ENCODE measurements at regions not wholly inside any gene's neighbourhood (a gene's known extent, or its start where the extent isn't known, plus 50 kb on each side); places are given as distances from the start of the nearest gene placed in this dataset.
"Not testable (repeated sequence)": the region's sequence is repeated elsewhere in the genome, so short reads cannot be mapped to it uniquely, and the experiment has no call there.

- Histone ChIP-seq H3K4me1 (replicated peaks) (no peaks in the 10 kb centered on the region), H3K9me3 (no peaks in the 10 kb centered on the region), H3K27me3 (replicated peaks; ENCODE audit: insufficient read depth) (no peaks in the 10 kb centered on the region), H3K4me3 (no peak overlapping the region), H3K36me3 (no peaks in the 10 kb centered on the region), H3K27ac (no peak overlapping the region)
- DNase-seq (ENCODE audit: low spot score), result no peak
- intact Hi-C loops (cut with DNase I), result no loop called here
- TF ChIP-seq POLR2AphosphoS5 (IDR thresholded peaks at IDR 0.05) (no peak), POLR2A (IDR thresholded peaks at IDR 0.05) (no peak), CTCF (IDR thresholded peaks at IDR 0.05) (no peak)
These were observed 344.2 kb upstream of the KIAA1217 start for GRCh38 chr10:23864631-23865147.

DNA sequence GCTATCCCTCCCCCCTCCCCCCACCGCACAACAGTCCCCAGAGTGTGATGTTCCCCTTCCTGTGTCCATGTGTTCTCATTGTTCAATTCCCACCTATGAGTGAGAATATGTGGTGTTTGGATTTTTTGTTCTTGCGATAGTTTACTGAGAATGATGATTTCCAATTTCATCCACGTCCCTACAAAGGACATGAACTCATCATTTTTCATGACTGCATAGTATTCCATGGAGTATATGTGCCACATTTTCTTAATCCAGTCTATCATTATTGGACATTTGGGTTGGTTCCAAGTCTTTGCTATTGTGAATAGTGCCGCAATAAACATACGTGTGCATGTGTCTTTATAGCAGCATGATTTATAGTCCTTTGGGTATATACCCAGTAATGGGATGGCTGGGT lies 342.0 kb upstream of the KIAA1217 start:
- H3K4me1 ChIP-seq (replicated peaks); H3K4me3 ChIP-seq; DNase-seq (ENCODE audit: low spot score); intact Hi-C loops (cut with DNase I); H3K36me3 ChIP-seq; H3K27ac ChIP-seq; H3K9me3 ChIP-seq; H3K27me3 ChIP-seq (replicated peaks; ENCODE audit: insufficient read depth): not testable (repeated sequence)
- WGBS, result 96% methylated on average over 5 of the region's 5 CpGs

GRCh38 chr10:23868121-23868520 lies 340.8 kb upstream of the KIAA1217 start:
- TF ChIP-seq POLR2AphosphoS5 (IDR thresholded peaks at IDR 0.05), result no peak
- no peak for TF ChIP-seq POLR2A (IDR thresholded peaks at IDR 0.05)
- TF ChIP-seq CTCF (IDR thresholded peaks at IDR 0.05), result no peak
- no peak overlapping the region for H3K4me3 ChIP-seq
- H3K27ac ChIP-seq, result no peak overlapping the region
- no peak for DNase-seq (ENCODE audit: low spot score)
- H3K36me3 ChIP-seq, result no peaks in the 10 kb centered on the region
- no peaks in the 10 kb centered on the region for H3K4me1 ChIP-seq (replicated peaks)
- no peaks in the 10 kb centered on the region for H3K27me3 ChIP-seq (replicated peaks; ENCODE audit: insufficient read depth)
- intact Hi-C loops (cut with DNase I), result no loop called here
- no peaks in the 10 kb centered on the region for H3K9me3 ChIP-seq
- WGBS, result 79% methylated on average over 2 of the region's 2 CpGs

- intact Hi-C loops (cut with DNase I), result no loop called here
- 42% methylated on average over 7 of the region's 7 CpGs for WGBS
- Histone ChIP-seq H3K4me1 (replicated peaks) (no peaks in the 10 kb centered on the region), H3K36me3 (no peaks in the 10 kb centered on the region), H3K4me3 (no peak overlapping the region), H3K27ac (peak overlapping the region in 1 of 2 donors; percentile 49), H3K9me3 (no peaks in the 10 kb centered on the region), H3K27me3 (replicated peaks; ENCODE audit: insufficient read depth) (no peaks in the 10 kb centered on the region)
- DNase-seq (ENCODE audit: low spot score), result peak; percentile 68
- TF ChIP-seq CTCF (IDR thresholded peaks at IDR 0.05) (no peak), POLR2AphosphoS5 (IDR thresholded peaks at IDR 0.05) (peak; percentile 75)
These were observed 339.4 kb upstream of the KIAA1217 start for GRCh38 chr10:23869548-23869947.

GRCh38 chr10:23869996-23870395 lies 338.9 kb upstream of the KIAA1217 start:
- no peaks in the 10 kb centered on the region for H3K27me3 ChIP-seq (replicated peaks; ENCODE audit: insufficient read depth)
- WGBS, result 49% methylated on average over 3 of the region's 3 CpGs
- no peak for TF ChIP-seq POLR2AphosphoS5 (IDR thresholded peaks at IDR 0.05)
- no peak for TF ChIP-seq CTCF (IDR thresholded peaks at IDR 0.05)
- TF ChIP-seq POLR2A (IDR thresholded peaks at IDR 0.05), result no peak
- H3K4me1 ChIP-seq (replicated peaks), result no peaks in the 10 kb centered on the region
- H3K9me3 ChIP-seq, result no peaks in the 10 kb centered on the region
- DNase-seq (ENCODE audit: low spot score), result no peak
- no peaks in the 10 kb centered on the region for H3K36me3 ChIP-seq
- peak overlapping the region; percentile 3 to 20 for H3K27ac ChIP-seq
- intact Hi-C loops (cut with DNase I), result no loop called here
- H3K4me3 ChIP-seq, result no peak overlapping the region

Measured in prostate gland (tissue), 2 donors.